ENCODE measurements at regions not wholly inside any gene's neighbourhood (a gene's known extent, or its start where the extent isn't known, plus 50 kb on each side); places are given as distances from the start of the nearest gene placed in this dataset.

- Histone ChIP-seq H2AFZ (ENCODE audit: low read depth) (no peak overlapping the region), H3K79me2 (ENCODE audit: insufficient read depth, low read depth) (no peaks in the 10 kb centered on the region), H3K36me3 (ENCODE audit: insufficient read depth) (no peaks in the 10 kb centered on the region), H3K4me1 (ENCODE audit: low read depth, poor library complexity, severe bottlenecking) (peaks cover 3% of the 10 kb centered on the region), H3K27me3 (ENCODE audit: insufficient read depth, low read depth) (no peaks in the 10 kb centered on the region), H3K4me3 (IDR thresholded peaks at IDR 0.05; ENCODE audit: insufficient read depth, low read depth, low read length) (no peak overlapping the region), H3K9ac (no peak overlapping the region), H3K27ac (no peak overlapping the region), H4K20me1 (ENCODE audit: insufficient read depth) (no peaks in the 10 kb centered on the region), H3K4me2 (no peak overlapping the region)
- no peak for TF ChIP-seq CTCF (conservative IDR thresholded peaks at IDR 0.05; ENCODE audit: low read depth, low read length)
These were observed 58.9 kb upstream of the RAI2 start for GRCh38 chrX:17919896-17920446.

GRCh38 chrX:17917945-17918577, 57.0 kb upstream of the RAI2 start:
- no peaks in the 10 kb centered on the region for H4K20me1 ChIP-seq (ENCODE audit: insufficient read depth)
- H3K9ac ChIP-seq, result no peak overlapping the region
- no peak for TF ChIP-seq CTCF (conservative IDR thresholded peaks at IDR 0.05; ENCODE audit: low read depth, low read length)
- no peaks in the 10 kb centered on the region for H3K27me3 ChIP-seq (ENCODE audit: insufficient read depth, low read depth)
- no peaks in the 10 kb centered on the region for H3K36me3 ChIP-seq (ENCODE audit: insufficient read depth)
- H3K4me2 ChIP-seq, result no peak overlapping the region
- no peak overlapping the region for H3K4me3 ChIP-seq (IDR thresholded peaks at IDR 0.05; ENCODE audit: insufficient read depth, low read depth, low read length)
- no peaks in the 10 kb centered on the region for H3K4me1 ChIP-seq (ENCODE audit: low read depth, poor library complexity, severe bottlenecking)
- H2AFZ ChIP-seq (ENCODE audit: low read depth), result no peak overlapping the region
- no peak overlapping the region for H3K27ac ChIP-seq
- no peaks in the 10 kb centered on the region for H3K79me2 ChIP-seq (ENCODE audit: insufficient read depth, low read depth)

- no peaks in the 10 kb centered on the region for H4K20me1 ChIP-seq (ENCODE audit: insufficient read depth)
- no peak for TF ChIP-seq CTCF (conservative IDR thresholded peaks at IDR 0.05; ENCODE audit: low read depth, low read length)
- H3K4me1 ChIP-seq (ENCODE audit: low read depth, poor library complexity, severe bottlenecking), result no peaks in the 10 kb centered on the region
- no peak overlapping the region for H3K9ac ChIP-seq
- no peaks in the 10 kb centered on the region for H3K79me2 ChIP-seq (ENCODE audit: insufficient read depth, low read depth)
- H3K4me3 ChIP-seq (IDR thresholded peaks at IDR 0.05; ENCODE audit: insufficient read depth, low read depth, low read length), result no peak overlapping the region
- no peak overlapping the region for H3K4me2 ChIP-seq
- no peak overlapping the region for H2AFZ ChIP-seq (ENCODE audit: low read depth)
- H3K36me3 ChIP-seq (ENCODE audit: insufficient read depth), result no peaks in the 10 kb centered on the region
- no peak overlapping the region for H3K27ac ChIP-seq
- no peaks in the 10 kb centered on the region for H3K27me3 ChIP-seq (ENCODE audit: insufficient read depth, low read depth)
These were observed 52.7 kb upstream of the RAI2 start for GRCh38 chrX:17913801-17914200.
